ENCODE measurements at regions not wholly inside any gene's neighbourhood (a gene's known extent, or its start where the extent isn't known, plus 50 kb on each side); places are given as distances from the start of the nearest gene placed in this dataset.

DNA sequence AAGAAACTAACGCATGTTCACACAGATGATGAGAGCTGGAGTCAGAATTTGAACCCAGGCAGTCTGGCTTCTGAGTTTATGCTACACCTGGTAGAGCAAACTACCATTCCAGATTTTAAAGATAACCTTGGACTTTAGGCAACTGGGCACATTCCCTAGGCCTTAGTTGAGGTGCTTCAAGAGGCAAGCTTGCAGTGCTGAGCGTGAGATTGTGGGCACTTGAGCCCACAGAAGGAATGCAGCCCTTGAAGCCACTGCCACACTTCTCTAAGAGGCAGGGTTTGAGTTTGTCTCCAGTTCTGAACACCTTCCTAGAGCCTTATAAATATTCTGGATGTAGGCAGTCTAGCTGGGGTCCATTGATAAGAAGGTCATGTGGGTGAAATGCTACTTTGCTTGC lies 216.1 kb upstream of the SLC14A2 start:
- Histone ChIP-seq H3K9me3 (ENCODE audit: control insufficient read depth, low read depth, low read length) (no peaks in the 10 kb centered on the region), H4K20me1 (ENCODE audit: control insufficient read depth, extremely low read depth, insufficient read depth, low read length) (no peaks in the 10 kb centered on the region), H3K9me1 (ENCODE audit: control insufficient read depth, extremely low read depth, insufficient read depth, low read length) (no peaks in the 10 kb centered on the region), H3K36me3 (ENCODE audit: control insufficient read depth in 2 of 2, extremely low read depth in 1 of 2, insufficient read depth in 2 of 2, low read length in 2 of 2) (no peaks in the 10 kb centered on the region), H3K27ac (ENCODE audit: control insufficient read depth, insufficient read depth, low read length) (no peak overlapping the region), H3K9ac (ENCODE audit: control insufficient read depth, extremely low read depth, insufficient read depth, low read length) (no peak overlapping the region), H3K27me3 (ENCODE audit: control insufficient read depth, extremely low read depth, insufficient read depth, low read length) (no peaks in the 10 kb centered on the region), H3K4me2 (ENCODE audit: control insufficient read depth, extremely low read depth, insufficient read depth, low read depth, low read length) (no peak overlapping the region), H3K4me1 (ENCODE audit: control insufficient read depth, extremely low read depth, insufficient read depth, low read length) (peaks cover 22% of the 10 kb centered on the region), H2AFZ (ENCODE audit: control insufficient read depth, low read length) (no peak overlapping the region), H3K4me3 (ENCODE audit: control insufficient read depth in 2 of 3, extremely low read depth in 1 of 3, insufficient read depth in 2 of 3, low read depth in 1 of 3, low read length in 3 of 3) (no peak overlapping the region), H3K79me2 (ENCODE audit: control insufficient read depth, insufficient read depth, low read length) (no peaks in the 10 kb centered on the region)
- TF ChIP-seq, protein P1, sequence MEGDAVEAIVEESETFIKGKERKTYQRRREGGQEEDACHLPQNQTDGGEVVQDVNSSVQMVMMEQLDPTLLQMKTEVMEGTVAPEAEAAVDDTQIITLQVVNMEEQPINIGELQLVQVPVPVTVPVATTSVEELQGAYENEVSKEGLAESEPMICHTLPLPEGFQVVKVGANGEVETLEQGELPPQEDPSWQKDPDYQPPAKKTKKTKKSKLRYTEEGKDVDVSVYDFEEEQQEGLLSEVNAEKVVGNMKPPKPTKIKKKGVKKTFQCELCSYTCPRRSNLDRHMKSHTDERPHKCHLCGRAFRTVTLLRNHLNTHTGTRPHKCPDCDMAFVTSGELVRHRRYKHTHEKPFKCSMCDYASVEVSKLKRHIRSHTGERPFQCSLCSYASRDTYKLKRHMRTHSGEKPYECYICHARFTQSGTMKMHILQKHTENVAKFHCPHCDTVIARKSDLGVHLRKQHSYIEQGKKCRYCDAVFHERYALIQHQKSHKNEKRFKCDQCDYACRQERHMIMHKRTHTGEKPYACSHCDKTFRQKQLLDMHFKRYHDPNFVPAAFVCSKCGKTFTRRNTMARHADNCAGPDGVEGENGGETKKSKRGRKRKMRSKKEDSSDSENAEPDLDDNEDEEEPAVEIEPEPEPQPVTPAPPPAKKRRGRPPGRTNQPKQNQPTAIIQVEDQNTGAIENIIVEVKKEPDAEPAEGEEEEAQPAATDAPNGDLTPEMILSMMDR (optimal IDR thresholded peaks at IDR 0.05 in 1 of 3, IDR thresholded peaks at IDR 0.05 in 1 of 3, conservative IDR thresholded peaks at IDR 0.05 in 1 of 3; ENCODE audit: extremely low read depth in 1 of 3, insufficient read depth in 2 of 3, low read length in 3 of 3), result no peak
- no peak for TF ChIP-seq EZH2 (IDR thresholded peaks at IDR 0.05; ENCODE audit: low read length)
- FAIRE-seq (no peak), DNase-seq (ENCODE audit: low read depth, low spot score) (no peak)
- dilution Hi-C loops (cut with MboI; ENCODE audit: extremely low pct_ligation_motif_present, low sequenced_read_pairs), result no loop called here

DNA sequence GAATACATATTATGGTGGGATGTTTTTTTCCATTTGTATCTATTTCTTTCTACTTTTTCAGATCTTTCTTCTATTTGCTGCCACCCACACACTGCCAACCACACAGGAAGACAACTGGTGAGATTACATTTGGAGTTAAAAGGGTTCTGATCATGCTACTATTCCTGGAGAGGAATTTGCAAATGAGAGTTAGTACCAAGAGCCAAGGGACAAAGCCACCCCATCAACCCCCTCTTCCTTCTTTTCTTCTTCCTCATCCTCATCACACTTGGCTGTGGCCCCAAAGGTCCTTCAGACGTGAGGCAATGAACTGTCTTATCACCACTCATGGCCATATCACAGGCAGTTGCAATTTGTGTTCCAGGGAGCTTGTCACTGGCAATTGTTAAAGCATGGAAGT lies 215.6 kb upstream of the SLC14A2 start:
- no peaks in the 10 kb centered on the region for H3K9me3 ChIP-seq (ENCODE audit: control insufficient read depth, low read depth, low read length)
- H3K4me1 ChIP-seq (ENCODE audit: control insufficient read depth, extremely low read depth, insufficient read depth, low read length), result peaks cover 22% of the 10 kb centered on the region
- no peaks in the 10 kb centered on the region for H3K27me3 ChIP-seq (ENCODE audit: control insufficient read depth, extremely low read depth, insufficient read depth, low read length)
- H3K27ac ChIP-seq (ENCODE audit: control insufficient read depth, insufficient read depth, low read length), result no peak overlapping the region
- no peak overlapping the region for H2AFZ ChIP-seq (ENCODE audit: control insufficient read depth, low read length)
- H3K4me3 ChIP-seq (ENCODE audit: control insufficient read depth in 2 of 3, extremely low read depth in 1 of 3, insufficient read depth in 2 of 3, low read depth in 1 of 3, low read length in 3 of 3), result no peak overlapping the region
- no peak overlapping the region for H3K4me2 ChIP-seq (ENCODE audit: control insufficient read depth, extremely low read depth, insufficient read depth, low read depth, low read length)
- no peaks in the 10 kb centered on the region for H3K9me1 ChIP-seq (ENCODE audit: control insufficient read depth, extremely low read depth, insufficient read depth, low read length)
- H4K20me1 ChIP-seq (ENCODE audit: control insufficient read depth, extremely low read depth, insufficient read depth, low read length), result no peaks in the 10 kb centered on the region
- FAIRE-seq, result no peak
- no peaks in the 10 kb centered on the region for H3K36me3 ChIP-seq (ENCODE audit: control insufficient read depth in 2 of 2, extremely low read depth in 1 of 2, insufficient read depth in 2 of 2, low read length in 2 of 2)
- no peak overlapping the region for H3K9ac ChIP-seq (ENCODE audit: control insufficient read depth, extremely low read depth, insufficient read depth, low read length)
- dilution Hi-C loops (cut with MboI; ENCODE audit: extremely low pct_ligation_motif_present, low sequenced_read_pairs), result no loop called here
- no peak for DNase-seq (ENCODE audit: low read depth, low spot score)
- TF ChIP-seq EZH2 (IDR thresholded peaks at IDR 0.05; ENCODE audit: low read length), result no peak
- TF ChIP-seq, protein P1 (optimal IDR thresholded peaks at IDR 0.05 in 1 of 3, IDR thresholded peaks at IDR 0.05 in 1 of 3, conservative IDR thresholded peaks at IDR 0.05 in 1 of 3; ENCODE audit: extremely low read depth in 1 of 3, insufficient read depth in 2 of 3, low read length in 3 of 3), result no peak
- no peaks in the 10 kb centered on the region for H3K79me2 ChIP-seq (ENCODE audit: control insufficient read depth, insufficient read depth, low read length)
